Endothelial cell of umbilical vein (primary cell): ENCODE measurements at regions not wholly inside any gene's neighbourhood (a gene's known extent, or its start where the extent isn't known, plus 50 kb on each side); places are given as distances from the start of the nearest gene placed in this dataset.

Experiments
- BruUV-seq: library from RNA; stranded (reverse); fragments of 400-500 nt; replicated peaks from 2 replicates; lab custom pipeline; 2021; lab: Mats Ljungman, UMichigan
- CTCF ChIA-PET: fragments of 300-600, 350-600 bp; sonication (Branson Sonifier 250); formaldehyde crosslinking; loops from one replicate; lab custom pipeline; 2021; ENCODE audit warnings: antibody characterized with exemption, inconsistent platforms; lab: Charles Lee
- POLR2A ChIA-PET: fragments of 300-600, 350-600 bp; sonication (Branson Sonifier 250); formaldehyde crosslinking; loops from one replicate; lab custom pipeline; 2021; ENCODE audit warnings: antibody characterized with exemption, inconsistent platforms; lab: Charles Lee
- DNase-seq: peaks from one replicate; pipeline ENCODE4 v3.0.0-alpha.2; 2011; ENCODE audit warnings: low read depth, low spot score
- FAIRE-seq: peaks from 2 replicates; lab custom pipeline; 2011; peaks lifted over from hg19 to GRCh38; lab: Jason Lieb, UNC
- H2AFZ ChIP-seq: 2 replicates; pipeline ENCODE4 v1.6.0; 2012; ENCODE audit warnings: low read depth, low read length, control low read depth, inconsistent platforms
- H3K27ac ChIP-seq: 2 replicates; pipeline ENCODE4 v1.5.1; 2011; ENCODE audit warnings: low read depth, mild to moderate bottlenecking, control low read depth, low read length, moderate library complexity; ENCODE audit not compliant: insufficient read depth
- H3K27me3 ChIP-seq, 2 experiments: 2 replicates each; pipeline versions ENCODE4 v1.6.0 to v1.6.1; 2011; ENCODE audit warnings: low read length in 2 of 2, mixed read lengths in 1 of 2; ENCODE audit not compliant: control insufficient read depth in 2 of 2, insufficient read depth in 2 of 2
- H3K36me3 ChIP-seq, 2 experiments: 2 replicates in 1 of 2; 3 replicates in 1 of 2; pipeline ENCODE4 v1.5.1; 2011; ENCODE audit warnings: low read length in 2 of 2, mild to moderate bottlenecking in 1 of 2, moderate library complexity in 1 of 2; ENCODE audit not compliant: control insufficient read depth in 2 of 2, insufficient read depth in 2 of 2; ENCODE audit errors: extremely low read depth in 1 of 2
- H3K4me1 ChIP-seq: 3 replicates; pipeline ENCODE4 v1.5.1; 2011; ENCODE audit warnings: mild to moderate bottlenecking, low read length; ENCODE audit not compliant: control insufficient read depth, insufficient read depth; ENCODE audit errors: extremely low read depth
- H3K4me2 ChIP-seq: 2 replicates; pipeline ENCODE4 v1.6.1; 2011; ENCODE audit warnings: low read length, control low read depth, mixed read lengths; ENCODE audit not compliant: insufficient read depth
- H3K4me3 ChIP-seq, 3 experiments: fragments of 200-600 bp in 1 of 3; sonication (generic), shearing (Covaris generic) in 1 of 3; replicated peaks in 1 of 3; 2 replicates each; pipeline ENCODE4 v1.5.1; 2011 to 2016; ENCODE audit warnings: control low read depth in 3 of 3, low read length in 3 of 3, mild to moderate bottlenecking in 2 of 3, inconsistent platforms in 1 of 3, low read depth in 1 of 3, moderate library complexity in 1 of 3; ENCODE audit not compliant: insufficient read depth in 1 of 3
- H3K79me2 ChIP-seq: 2 replicates; pipeline ENCODE4 v1.6.0; 2012; ENCODE audit warnings: low read length, inconsistent platforms; ENCODE audit not compliant: control insufficient read depth, insufficient read depth
- H3K9ac ChIP-seq: replicated peaks from 2 replicates; pipeline ENCODE3; 2011; ENCODE audit warnings: low read length, control low read depth; ENCODE audit not compliant: insufficient read depth; ENCODE audit errors: extremely low read depth
- H3K9me1 ChIP-seq: replicated peaks from 3 replicates; pipeline ENCODE4 v1.6.0; 2011; ENCODE audit warnings: mild to moderate bottlenecking, low read length; ENCODE audit not compliant: control insufficient read depth, insufficient read depth; ENCODE audit errors: extremely low read depth
- H3K9me3 ChIP-seq: replicated peaks from 2 replicates; pipeline ENCODE4 v1.5.1; 2012; ENCODE audit warnings: low read length, inconsistent platforms; ENCODE audit not compliant: control insufficient read depth, insufficient read depth
- H4K20me1 ChIP-seq: replicated peaks from 2 replicates; pipeline ENCODE3; 2011; ENCODE audit warnings: mild to moderate bottlenecking, low read length; ENCODE audit not compliant: control insufficient read depth, insufficient read depth; ENCODE audit errors: extremely low read depth
- EZH2 ChIP-seq: IDR thresholded peaks from 2 replicates; pipeline ENCODE4 v1.6.1; 2012; ENCODE audit warnings: borderline replicate concordance, low read depth, mild to moderate bottlenecking, moderate library complexity, low read length, inconsistent platforms; ENCODE audit not compliant: severe bottlenecking
- FOS ChIP-seq: IDR thresholded peaks from 2 replicates; pipeline ENCODE4 v1.6.1; 2011; ENCODE audit warnings: mild to moderate bottlenecking, low read length, moderate library complexity, borderline replicate concordance; ENCODE audit not compliant: insufficient read depth
- GATA2 ChIP-seq: IDR thresholded peaks from 2 replicates; pipeline ENCODE4 v1.7.0; 2011; ENCODE audit warnings: low read depth, mild to moderate bottlenecking, moderate library complexity, mixed read lengths, low read length; ENCODE audit not compliant: insufficient read length, insufficient read depth
- MYC ChIP-seq: IDR thresholded peaks from one replicate; pipeline ENCODE4 v1.6.1; 2011; ENCODE audit warnings: mild to moderate bottlenecking, low read depth, low read length
- dilution Hi-C: fragments of 300-500 bp; cut with MboI; formaldehyde crosslinking; loops from one replicate; pipeline ENCODE4 v1.15.0; 2019; ENCODE audit warnings: low sequenced_read_pairs; ENCODE audit not compliant: extremely low pct_ligation_motif_present
- intact Hi-C: fragments of 100-400 bp; cut with micrococcal nuclease; formaldehyde crosslinking; loops from one replicate; pipeline ENCODE4 v1.10.0; 2022
- TF ChIP-seq, protein P1 (sequence below): IDR thresholded peaks from 2 replicates; pipeline ENCODE4 v1.6.1; 2011; ENCODE audit not compliant: insufficient read depth, insufficient read length
- TF ChIP-seq, protein P2 (sequence below), 2 donors: IDR thresholded peaks; 1 replicate in 1 of 2; 2 replicates in 1 of 2; pipeline ENCODE4 v1.5.1; 2011; ENCODE audit warnings: low read length in 2 of 2, mild to moderate bottlenecking in 2 of 2, moderate library complexity in 2 of 2, control low read depth in 1 of 2, inconsistent platforms in 1 of 2, low read depth in 1 of 2; ENCODE audit not compliant: insufficient read depth in 1 of 2; ENCODE audit errors: extremely low read depth in 1 of 2

DNA sequence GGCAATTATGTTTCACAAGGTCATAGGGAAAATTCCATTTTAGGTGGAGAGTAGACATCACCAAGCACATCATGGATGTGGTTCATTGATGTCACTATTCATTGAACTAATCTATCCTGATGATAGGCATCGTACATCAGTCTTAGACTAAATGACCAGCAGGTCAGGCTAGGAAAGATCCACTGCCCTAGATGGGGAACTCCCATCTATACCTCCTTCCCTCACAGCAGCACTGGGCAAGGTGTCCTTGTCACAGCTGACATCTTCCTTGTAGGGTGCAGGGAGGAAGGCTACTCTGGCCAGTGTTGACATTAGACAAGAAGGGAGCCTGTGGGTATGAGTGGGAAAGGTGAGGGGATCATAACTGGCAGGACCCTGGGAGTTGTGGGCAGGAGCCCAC is 63.8 kb upstream of the CAPRIN2 start:
- ChIA-PET CTCF (no interaction called here), POLR2A (no interaction called here)
- H3K27ac ChIP-seq = no peak overlapping the region
- no peaks in the 10 kb centered on the region for H3K9me1 ChIP-seq
- no peak overlapping the region for H3K4me3 ChIP-seq
- no peaks in the 10 kb centered on the region for H4K20me1 ChIP-seq
- no peak overlapping the region for H3K9ac ChIP-seq
- intact Hi-C loops (no loop called here), dilution Hi-C loops (no loop called here)
- H3K79me2 ChIP-seq = no peaks in the 10 kb centered on the region
- FAIRE-seq = no peak
- no peaks in the 10 kb centered on the region for H3K36me3 ChIP-seq
- no TSS peak for BruUV-seq
- H3K4me1 ChIP-seq = peaks cover 6% of the 10 kb centered on the region
- H3K27me3 ChIP-seq = peaks cover 7 to 9% of the 10 kb centered on the region in 2 experiments
- H3K9me3 ChIP-seq = no peaks in the 10 kb centered on the region
- no peak for DNase-seq
- TF ChIP-seq, protein P1, sequence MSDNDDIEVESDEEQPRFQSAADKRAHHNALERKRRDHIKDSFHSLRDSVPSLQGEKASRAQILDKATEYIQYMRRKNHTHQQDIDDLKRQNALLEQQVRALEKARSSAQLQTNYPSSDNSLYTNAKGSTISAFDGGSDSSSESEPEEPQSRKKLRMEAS = no peak
- TF ChIP-seq GATA2 (no peak), FOS (no peak), MYC (no peak), EZH2 (no peak)
- TF ChIP-seq, protein P2, sequence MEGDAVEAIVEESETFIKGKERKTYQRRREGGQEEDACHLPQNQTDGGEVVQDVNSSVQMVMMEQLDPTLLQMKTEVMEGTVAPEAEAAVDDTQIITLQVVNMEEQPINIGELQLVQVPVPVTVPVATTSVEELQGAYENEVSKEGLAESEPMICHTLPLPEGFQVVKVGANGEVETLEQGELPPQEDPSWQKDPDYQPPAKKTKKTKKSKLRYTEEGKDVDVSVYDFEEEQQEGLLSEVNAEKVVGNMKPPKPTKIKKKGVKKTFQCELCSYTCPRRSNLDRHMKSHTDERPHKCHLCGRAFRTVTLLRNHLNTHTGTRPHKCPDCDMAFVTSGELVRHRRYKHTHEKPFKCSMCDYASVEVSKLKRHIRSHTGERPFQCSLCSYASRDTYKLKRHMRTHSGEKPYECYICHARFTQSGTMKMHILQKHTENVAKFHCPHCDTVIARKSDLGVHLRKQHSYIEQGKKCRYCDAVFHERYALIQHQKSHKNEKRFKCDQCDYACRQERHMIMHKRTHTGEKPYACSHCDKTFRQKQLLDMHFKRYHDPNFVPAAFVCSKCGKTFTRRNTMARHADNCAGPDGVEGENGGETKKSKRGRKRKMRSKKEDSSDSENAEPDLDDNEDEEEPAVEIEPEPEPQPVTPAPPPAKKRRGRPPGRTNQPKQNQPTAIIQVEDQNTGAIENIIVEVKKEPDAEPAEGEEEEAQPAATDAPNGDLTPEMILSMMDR (IDR thresholded peaks at IDR 0.05; ENCODE audit: extremely low read depth in 1 of 2, insufficient read depth in 1 of 2, low read depth in 1 of 2, low read length in 2 of 2) = no peak
- no peak overlapping the region for H3K4me2 ChIP-seq
- no peak overlapping the region for H2AFZ ChIP-seq
